OCI-LY3 (cell line): ENCODE measurements at regions not wholly inside any gene's neighbourhood (a gene's known extent, or its start where the extent isn't known, plus 50 kb on each side); places are given as distances from the start of the nearest gene placed in this dataset.

Experiments
- H2AFZ ChIP-seq: fragments of 200-600, 300-600 bp; shearing (Covaris generic); 2 replicates; pipeline ENCODE4 v1.6.0; 2014; ENCODE audit warnings: antibody characterized with exemption, low read depth, low read length
- H3K27ac ChIP-seq: fragments of 200-600, 300-600 bp; sonication (generic); 2 replicates; pipeline ENCODE4 v1.5.1; 2014; ENCODE audit warnings: mild to moderate bottlenecking, low read length, moderate library complexity, mixed read lengths
- H3K27me3 ChIP-seq: fragments of 200-600, 300-600 bp; sonication (generic); 2 replicates; pipeline ENCODE4 v1.6.1; 2014; ENCODE audit warnings: low read depth, low read length, mixed read lengths
- H3K36me3 ChIP-seq: fragments of 200-600, 300-600 bp; sonication (generic); replicated peaks from 2 replicates; pipeline ENCODE3; 2014; ENCODE audit warnings: low read depth, low read length, mixed read lengths
- H3K4me1 ChIP-seq: fragments of 300-600, 200-600 bp; sonication (generic); 2 replicates; pipeline ENCODE4 v1.6.1; 2014; ENCODE audit warnings: low read length, mixed read lengths
- H3K4me2 ChIP-seq: fragments of 200-600, 300-600 bp; sonication (generic); 2 replicates; pipeline ENCODE4 v1.6.1; 2014; ENCODE audit warnings: low read length, mixed read lengths
- H3K4me3 ChIP-seq: fragments of 300-600, 200-600 bp; sonication (generic); 2 replicates; pipeline ENCODE4 v1.5.1; 2014; ENCODE audit warnings: antibody characterized with exemption, mild to moderate bottlenecking, low read length, moderate library complexity
- H3K79me2 ChIP-seq: fragments of 300-600, 200-600 bp; shearing (Covaris generic); 2 replicates; pipeline ENCODE4 v1.6.1; 2014; ENCODE audit warnings: mild to moderate bottlenecking, low read length, mixed read lengths
- H3K9ac ChIP-seq: fragments of 300-600, 200-600 bp; shearing (Covaris generic); 2 replicates; pipeline ENCODE4 v1.6.0; 2014; ENCODE audit warnings: mild to moderate bottlenecking, low read length, moderate library complexity
- H3K9me3 ChIP-seq: fragments of 200-600, 300-600 bp; shearing (Covaris generic); 2 replicates; pipeline ENCODE4 v1.6.1; 2014; ENCODE audit warnings: low read length, mixed read lengths; ENCODE audit not compliant: insufficient read depth
- H4K20me1 ChIP-seq: fragments of 200-600, 300-600 bp; sonication (generic); 2 replicates; pipeline ENCODE4 v1.6.1; 2016; ENCODE audit warnings: low read length, mixed read lengths; ENCODE audit not compliant: insufficient read depth
- CTCF ChIP-seq: fragments of 200-600, 300-600 bp; sonication (generic); IDR thresholded peaks from 2 replicates; pipeline ENCODE4 v1.5.1; 2014; ENCODE audit warnings: antibody characterized with exemption, low read length, low read depth
- EZH2phosphoT487 ChIP-seq: fragments of 200-600 bp; shearing (Covaris generic); IDR thresholded peaks from 2 replicates; pipeline ENCODE4 v1.6.1; 2018; ENCODE audit warnings: antibody characterized with exemption, mixed run types, low read depth

DNA sequence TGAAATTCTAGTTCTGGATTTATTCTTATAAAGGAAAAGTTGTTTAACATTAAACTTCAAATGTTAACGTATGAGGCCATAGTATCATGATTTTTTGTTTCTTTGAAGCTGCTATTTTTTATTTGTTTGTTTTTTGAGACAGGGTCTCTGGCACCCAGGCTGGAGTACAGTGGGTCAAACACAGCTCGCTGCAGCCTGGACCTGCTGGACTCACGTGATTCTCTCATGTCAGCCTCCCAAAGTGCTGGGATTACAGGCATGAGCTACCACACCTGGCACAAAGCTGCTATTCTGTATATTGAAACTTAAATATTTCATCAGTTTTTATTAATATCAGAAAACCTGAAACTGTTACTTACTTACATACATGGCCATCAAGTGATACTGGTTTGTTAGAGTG, 89.5 kb upstream of the RPRM start:
- peaks cover 5% of the 10 kb centered on the region for H3K4me1 ChIP-seq
- no peaks in the 10 kb centered on the region for H3K27me3 ChIP-seq
- H3K9ac ChIP-seq, result no peak overlapping the region
- no peaks in the 10 kb centered on the region for H3K36me3 ChIP-seq
- H3K79me2 ChIP-seq, result no peaks in the 10 kb centered on the region
- H3K4me2 ChIP-seq, result no peak overlapping the region
- no peak overlapping the region for H3K27ac ChIP-seq
- no peak overlapping the region for H2AFZ ChIP-seq
- H4K20me1 ChIP-seq, result no peaks in the 10 kb centered on the region
- TF ChIP-seq EZH2phosphoT487, result no peak
- TF ChIP-seq CTCF, result no peak
- H3K4me3 ChIP-seq, result no peak overlapping the region
- H3K9me3 ChIP-seq, result no peaks in the 10 kb centered on the region

- Histone ChIP-seq H3K27me3 (no peaks in the 10 kb centered on the region), H3K9me3 (no peaks in the 10 kb centered on the region), H3K36me3 (no peaks in the 10 kb centered on the region), H3K79me2 (no peaks in the 10 kb centered on the region), H2AFZ (no peak overlapping the region), H3K9ac (no peak overlapping the region), H3K4me1 (no peaks in the 10 kb centered on the region), H3K4me3 (no peak overlapping the region), H3K27ac (no peak overlapping the region), H4K20me1 (no peaks in the 10 kb centered on the region), H3K4me2 (no peak overlapping the region)
- TF ChIP-seq CTCF, result no peak
- TF ChIP-seq EZH2phosphoT487, result no peak
Measured at GRCh38 chr2:153575171-153575853, 96.8 kb upstream of the RPRM start.

DNA sequence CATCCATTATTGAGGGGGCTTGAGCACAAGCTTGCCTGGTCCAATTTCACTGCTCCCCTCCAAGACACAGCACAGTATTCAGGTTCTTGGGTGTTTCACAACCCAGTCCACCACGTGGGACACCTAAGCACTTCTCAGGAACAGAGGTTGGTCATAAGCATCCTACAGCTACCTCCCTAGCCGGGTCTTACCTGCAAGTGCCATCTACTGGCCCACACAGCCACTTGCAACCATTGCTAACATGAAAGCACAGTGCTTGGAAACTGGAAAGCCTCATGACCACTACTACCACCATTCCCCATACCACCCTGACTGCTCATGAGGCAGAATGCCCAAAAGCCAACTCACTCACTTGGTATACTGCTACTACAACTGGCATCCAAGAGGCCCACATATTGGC, 105.7 kb upstream of the RPRM start:
- peak; percentile 42 for TF ChIP-seq CTCF
- TF ChIP-seq EZH2phosphoT487, result no peak
- H3K9me3 ChIP-seq, result no peaks in the 10 kb centered on the region

GRCh38 chr2:153588408-153588807, 109.8 kb upstream of the RPRM start:
- no peak overlapping the region for H3K4me2 ChIP-seq
- no peaks in the 10 kb centered on the region for H3K27me3 ChIP-seq
- no peaks in the 10 kb centered on the region for H3K4me1 ChIP-seq
- TF ChIP-seq CTCF, result no peak
- no peak for TF ChIP-seq EZH2phosphoT487
- no peak overlapping the region for H3K4me3 ChIP-seq
- H3K36me3 ChIP-seq, result no peaks in the 10 kb centered on the region
- H4K20me1 ChIP-seq, result no peaks in the 10 kb centered on the region
- no peak overlapping the region for H3K27ac ChIP-seq
- no peak overlapping the region for H3K9ac ChIP-seq
- no peak overlapping the region for H2AFZ ChIP-seq
- H3K9me3 ChIP-seq, result no peaks in the 10 kb centered on the region
- H3K79me2 ChIP-seq, result no peaks in the 10 kb centered on the region

More for the DNA sequence above, 105.7 kb upstream of the RPRM start:
- H3K27ac ChIP-seq, result no peak overlapping the region
- H3K4me3 ChIP-seq, result no peak overlapping the region
- no peak overlapping the region for H2AFZ ChIP-seq
- H3K9ac ChIP-seq, result no peak overlapping the region
- H3K27me3 ChIP-seq, result no peaks in the 10 kb centered on the region
- H3K36me3 ChIP-seq, result no peaks in the 10 kb centered on the region
- no peak overlapping the region for H3K4me2 ChIP-seq
- no peaks in the 10 kb centered on the region for H4K20me1 ChIP-seq
- H3K79me2 ChIP-seq, result no peaks in the 10 kb centered on the region
- H3K4me1 ChIP-seq, result no peaks in the 10 kb centered on the region
